HG03457 (cell line): ENCODE measurements at regions not wholly inside any gene's neighbourhood (a gene's known extent, or its start where the extent isn't known, plus 50 kb on each side); places are given as distances from the start of the nearest gene placed in this dataset.

ENCODE experiments used
- ATAC-seq: cut with Tn5 transposase; IDR thresholded peaks from one replicate; pipeline ENCODE4 v1.9.1; 2021; ENCODE audit warnings: moderate number of reproducible peaks; ENCODE audit not compliant: unreplicated experiment

- no peak for ATAC-seq
Measured at GRCh38 chr3:127384717-127385539, 97.1 kb upstream of the PRR20G start.

DNA sequence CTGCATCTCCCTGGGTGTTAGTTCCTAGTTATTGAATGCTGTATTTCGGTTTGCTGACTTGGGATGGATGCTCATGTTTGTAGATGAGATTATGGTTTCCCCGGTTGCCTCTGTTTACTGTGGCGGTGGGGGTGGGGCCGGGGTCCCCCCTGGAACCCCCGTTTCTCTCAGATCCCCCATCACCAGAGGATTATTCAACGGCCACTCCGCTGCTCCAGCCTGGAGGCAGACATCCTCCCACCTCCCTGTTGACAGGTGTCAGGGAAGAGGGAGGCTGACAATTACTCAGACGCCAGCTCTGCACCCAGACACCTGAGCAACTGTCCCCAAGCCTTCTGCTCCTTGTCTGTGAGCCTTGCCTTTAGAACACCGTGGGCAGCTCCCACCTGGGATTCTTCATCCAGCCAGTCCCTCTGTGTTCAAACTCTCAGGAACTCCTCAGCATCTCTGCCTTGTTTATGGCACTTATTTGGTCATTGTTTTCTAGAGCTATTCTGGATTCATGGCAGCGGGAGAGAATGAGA is 95.9 kb upstream of the PRR20G start:
- ATAC-seq = no peak

DNA sequence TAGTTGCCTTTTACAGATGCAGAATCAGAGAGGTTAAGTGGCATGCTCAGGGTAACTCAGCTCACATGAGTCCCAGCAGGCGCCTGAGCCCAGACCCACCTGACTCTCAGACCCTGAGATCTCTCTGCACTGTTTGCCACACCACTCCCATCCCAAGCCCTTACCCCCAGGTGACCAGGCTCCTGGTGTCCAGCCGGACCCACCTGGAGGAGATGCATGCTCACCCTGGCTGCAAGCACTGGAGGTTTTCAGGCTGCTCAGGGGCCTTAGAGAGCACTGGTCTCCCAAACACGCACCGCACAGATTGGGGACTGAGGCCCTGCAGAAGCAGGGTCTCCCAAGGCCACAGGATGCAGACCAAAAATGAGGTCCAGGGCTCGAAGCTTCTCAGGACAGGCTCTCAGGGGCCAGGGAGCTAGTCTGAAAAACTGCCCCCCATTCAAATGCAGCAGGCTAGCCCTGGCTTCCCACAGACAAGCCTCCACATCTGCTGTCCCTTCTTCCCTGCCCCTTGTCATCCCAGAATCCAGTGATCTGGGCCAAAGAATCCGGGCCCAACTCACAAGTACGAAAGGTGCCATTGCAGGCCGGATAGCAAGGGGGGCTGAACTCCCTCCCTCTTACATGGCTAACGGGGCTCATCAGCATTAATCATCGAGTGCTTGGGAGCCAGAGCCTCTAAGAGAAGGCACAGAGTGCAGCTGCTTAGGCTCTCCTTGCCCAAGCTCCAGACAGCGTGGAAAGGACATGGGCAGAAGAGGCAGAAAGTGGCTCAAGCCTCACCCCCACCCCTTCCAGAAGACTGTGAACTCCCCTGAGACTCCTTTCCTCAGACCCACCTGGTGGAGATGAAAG is 90.2 kb upstream of the PRR20G start:
- ATAC-seq = no peak

DNA sequence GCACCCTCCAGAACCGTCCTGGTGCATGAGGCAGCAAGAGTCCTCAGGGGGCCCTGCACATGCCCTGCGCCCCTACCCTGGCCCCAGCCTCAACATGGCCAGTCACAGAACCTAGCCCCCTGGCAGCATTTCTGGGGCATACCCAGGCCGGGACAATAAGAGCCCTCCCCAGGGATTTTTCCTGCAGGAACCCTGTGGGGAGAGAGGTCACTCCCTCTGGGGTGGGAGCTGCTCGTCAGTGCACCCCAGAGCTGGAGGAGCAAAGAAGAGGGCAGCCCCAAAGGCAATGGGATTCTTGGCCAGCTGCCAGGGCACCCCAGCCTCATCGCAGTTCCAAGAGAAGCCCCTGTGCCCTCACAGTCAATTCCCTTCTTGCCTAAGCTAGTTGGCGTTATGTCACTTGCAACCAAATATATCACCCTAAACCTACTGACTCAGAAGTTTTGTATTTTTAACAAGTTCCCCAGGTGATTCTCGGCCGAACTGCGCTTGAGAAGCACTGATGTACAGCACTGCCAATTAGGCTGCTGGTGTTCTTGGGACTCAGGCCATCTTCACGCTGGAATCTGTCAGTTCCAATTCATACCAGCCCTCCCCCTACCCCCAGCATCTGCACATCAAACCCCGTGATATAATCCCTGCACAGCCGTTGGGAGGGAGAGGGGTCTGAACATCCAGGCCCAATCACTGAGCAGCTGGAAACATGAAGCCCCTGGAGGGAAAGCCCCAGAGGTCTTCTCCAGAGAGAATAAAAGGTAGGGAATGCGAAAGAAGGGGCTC is 87.5 kb upstream of the PRR20G start:
- no peak for ATAC-seq

DNA sequence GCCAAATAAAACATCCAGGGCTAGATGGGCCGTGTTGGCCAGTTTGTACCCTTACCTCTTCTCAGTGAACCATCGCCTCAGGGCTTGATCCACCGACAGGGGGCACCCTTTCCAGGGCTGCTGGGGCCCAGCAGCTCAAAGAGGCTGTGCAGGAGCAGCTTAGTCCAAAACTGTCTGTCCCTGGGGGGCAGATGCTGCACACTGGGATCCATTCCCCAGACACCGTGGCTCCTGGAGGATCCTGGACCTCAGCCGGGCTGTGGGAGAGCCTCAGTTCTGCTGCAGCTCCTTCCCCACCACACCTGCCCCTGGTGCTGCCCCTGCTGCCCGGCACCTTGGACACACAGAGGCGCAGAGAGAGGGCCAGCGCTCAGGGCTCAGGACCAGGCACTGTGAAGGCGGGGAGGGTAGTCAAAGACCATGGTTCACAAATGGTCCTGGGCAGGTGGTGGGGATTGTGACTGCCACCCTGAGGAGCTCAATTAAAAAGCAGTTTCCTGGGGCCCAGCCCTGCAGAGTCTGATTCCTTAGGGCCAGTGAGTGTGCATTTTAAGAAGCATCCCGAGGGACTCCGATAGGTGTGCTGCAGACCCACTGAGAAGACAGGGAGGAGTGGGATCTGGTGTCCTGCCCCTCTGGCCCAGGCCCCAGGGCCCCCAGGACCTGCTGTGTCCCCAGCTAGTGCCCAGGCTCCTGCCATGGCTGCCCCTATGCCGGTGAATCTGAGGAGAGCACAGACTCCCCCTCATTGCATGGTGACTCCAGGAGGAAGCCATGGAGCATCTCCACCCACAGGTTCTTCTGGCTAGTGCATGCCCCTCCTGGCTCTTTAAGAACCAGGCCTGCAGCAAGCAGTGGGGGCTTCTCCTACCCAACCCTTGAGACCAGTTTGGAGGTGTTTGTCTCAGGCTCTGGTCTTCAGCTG is 86.5 kb upstream of the PRR20G start:
- no peak for ATAC-seq

- ATAC-seq = no peak
Measured at GRCh38 chr3:127373441-127374085, 85.7 kb upstream of the PRR20G start.

- no peak for ATAC-seq
Measured at GRCh38 chr3:127371846-127372245, 84.0 kb upstream of the PRR20G start.

DNA sequence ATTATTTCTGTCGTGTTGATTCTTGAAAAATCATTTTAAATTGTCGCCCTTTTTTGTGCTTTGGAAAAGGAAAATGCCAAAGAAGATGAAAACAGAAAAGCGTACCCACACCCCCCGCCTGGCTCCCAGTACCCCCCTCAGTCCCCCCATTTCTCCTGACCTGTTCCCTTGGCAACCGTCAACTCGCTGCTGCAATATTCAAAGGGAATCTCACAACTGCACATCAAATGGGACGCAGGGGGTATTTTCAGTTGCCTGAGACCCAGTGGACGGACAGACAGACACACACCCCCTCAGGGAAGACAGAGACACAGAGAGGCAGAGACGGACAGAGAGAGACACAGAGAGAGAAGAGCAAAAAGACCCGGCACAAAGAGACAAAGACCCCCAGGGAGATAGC is 83.5 kb upstream of the PRR20G start:
- ATAC-seq = no peak

GRCh38 chr3:127370906-127371305 is 83.1 kb upstream of the PRR20G start:
- ATAC-seq = no peak

GRCh38 chr3:127369356-127369935 is 81.6 kb upstream of the PRR20G start:
- no peak for ATAC-seq

- ATAC-seq = no peak
Measured at GRCh38 chr3:127368186-127369032, 80.6 kb upstream of the PRR20G start.

DNA sequence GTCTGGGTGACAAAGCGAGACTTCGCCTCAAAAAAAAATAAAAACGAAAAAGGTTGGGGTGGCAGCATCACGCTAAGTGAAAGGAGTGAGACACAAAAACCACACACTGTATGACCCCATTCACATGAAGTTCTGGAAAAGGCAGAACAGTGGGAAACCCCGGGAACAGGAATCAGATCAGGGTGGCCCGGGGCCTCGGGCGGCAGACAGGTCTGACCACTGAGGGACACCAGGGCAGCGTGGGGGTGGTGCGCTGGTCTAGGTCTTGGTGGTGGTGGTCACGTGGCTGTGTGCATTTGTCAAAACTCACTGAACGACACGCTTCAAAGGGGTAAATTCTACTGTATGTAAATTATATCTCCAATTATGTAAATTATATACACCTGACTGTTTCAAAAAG is 79.7 kb upstream of the PRR20G start:
- ATAC-seq = no peak

DNA sequence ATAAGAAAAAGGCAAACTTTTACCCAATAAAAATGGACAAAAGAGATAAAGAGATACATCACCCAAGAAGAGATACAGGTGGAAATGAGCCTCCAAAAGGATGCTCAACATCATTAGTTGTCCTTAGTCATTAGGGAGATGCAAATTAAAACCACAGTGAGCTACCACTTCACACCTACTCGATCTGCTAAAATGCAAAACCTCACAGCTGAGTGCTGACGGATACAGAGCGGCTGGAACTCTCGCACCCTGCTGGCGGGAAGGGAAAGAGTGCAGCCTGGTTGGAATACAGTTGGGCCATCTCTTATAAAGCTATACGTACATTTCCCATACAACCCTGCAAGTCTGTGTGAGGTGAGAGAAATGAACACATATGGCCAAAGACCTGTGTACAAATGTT is 78.5 kb upstream of the PRR20G start:
- no peak for ATAC-seq

DNA sequence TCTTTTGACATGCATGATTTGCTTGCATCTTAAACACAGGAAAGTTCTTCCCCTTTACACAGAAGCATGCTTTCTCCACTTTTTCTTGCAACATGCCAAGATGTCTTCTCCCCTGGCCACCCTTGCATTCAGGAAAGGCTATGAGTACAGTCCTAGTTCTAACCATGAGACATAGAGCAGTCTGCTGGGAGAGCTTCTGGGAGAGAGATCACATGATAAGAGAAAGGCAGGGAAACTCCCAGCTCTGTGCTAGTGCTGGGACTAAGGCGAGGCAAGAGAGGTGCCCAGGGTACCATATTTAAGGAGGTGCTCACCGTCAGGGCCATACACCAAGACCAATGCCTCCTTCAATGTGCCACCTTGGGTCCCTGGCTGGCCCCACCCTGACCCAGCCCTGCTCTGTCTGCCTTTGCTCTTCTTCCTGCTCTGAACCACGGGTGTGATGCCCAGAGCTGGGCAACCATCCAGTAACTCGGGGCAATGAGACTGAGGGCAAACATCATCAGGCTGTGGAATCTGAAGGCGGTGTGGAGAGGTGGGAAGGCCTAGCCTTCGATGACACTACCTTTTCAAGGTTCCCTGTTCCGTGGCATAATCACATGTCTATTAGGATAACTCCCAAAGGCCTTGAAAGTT is 77.4 kb upstream of the PRR20G start:
- no peak for ATAC-seq

DNA sequence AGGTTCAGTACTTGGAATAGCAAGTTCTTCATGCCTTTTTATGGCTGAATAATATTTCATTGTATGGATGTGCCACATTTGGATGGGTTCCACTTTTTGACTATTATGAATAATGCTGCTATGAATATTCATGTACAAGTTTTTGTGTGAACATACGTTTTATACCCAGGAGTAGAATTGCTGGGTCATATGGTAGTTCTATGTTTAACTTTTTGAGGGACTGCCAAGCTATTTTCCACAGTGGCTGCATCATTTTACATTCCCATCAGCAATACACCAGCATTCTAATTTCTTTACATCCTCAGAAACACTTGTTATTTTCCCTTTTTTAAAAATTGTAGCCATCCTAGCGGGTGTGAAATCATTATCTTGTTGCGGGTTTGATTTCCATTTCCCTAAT is 76.0 kb upstream of the PRR20G start:
- ATAC-seq = no peak

DNA sequence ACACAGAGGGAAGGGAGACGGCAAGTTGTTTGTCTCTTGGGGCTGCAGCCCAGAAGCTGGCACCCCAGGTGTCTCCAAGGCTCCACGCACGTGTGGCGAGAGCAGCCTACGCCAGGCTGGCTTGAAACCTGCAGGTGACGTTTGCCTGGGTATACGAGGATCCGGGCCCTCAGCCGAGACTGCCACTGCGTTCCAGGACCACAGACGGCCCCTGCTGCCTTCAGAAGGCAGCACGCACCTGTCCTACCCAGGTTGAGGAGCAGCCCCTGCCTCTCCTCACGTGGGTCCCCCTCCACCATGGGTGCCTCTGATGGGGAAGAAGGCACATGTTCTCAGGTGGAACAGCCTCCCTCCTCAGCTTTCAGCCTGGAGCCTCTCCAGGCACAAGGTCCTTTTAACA is 75.3 kb upstream of the PRR20G start:
- no peak for ATAC-seq

DNA sequence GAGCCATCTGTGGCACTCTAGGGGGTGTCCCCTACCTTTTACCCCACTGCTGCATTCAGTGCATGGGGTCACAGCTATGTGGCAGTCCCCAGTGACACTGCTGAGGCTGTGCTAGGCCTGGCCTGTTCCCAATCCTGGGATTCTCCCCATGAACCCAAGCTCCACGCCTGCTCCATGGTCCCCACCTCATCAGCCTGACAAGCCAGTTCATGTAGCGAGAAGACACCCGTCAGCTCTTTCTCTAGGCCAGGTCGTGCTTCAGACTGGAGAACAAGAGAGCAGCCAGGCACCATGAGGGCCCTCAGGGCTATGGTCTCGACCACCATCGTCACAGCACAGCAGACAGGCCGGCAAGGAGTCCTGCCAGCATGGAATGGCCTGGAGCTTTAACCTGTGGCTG is 72.8 kb upstream of the PRR20G start:
- no peak for ATAC-seq

- no peak for ATAC-seq
Measured at GRCh38 chr3:127358641-127359040, 70.8 kb upstream of the PRR20G start.
